PC-9 (cell line): ENCODE measurements at regions not wholly inside any gene's neighbourhood (a gene's known extent, or its start where the extent isn't known, plus 50 kb on each side); places are given as distances from the start of the nearest gene placed in this dataset.

ENCODE experiments used
- CTCF ChIP-seq: fragments of 200-600 bp; sonication (generic); conservative IDR thresholded peaks from 2 replicates; pipeline ENCODE4 v1.6.1; 2017; ENCODE audit warnings: mixed run types, antibody characterized with exemption, mild to moderate bottlenecking, moderate library complexity
- EZH2 ChIP-seq: fragments of 200-600 bp; sonication (generic); IDR thresholded peaks from 2 replicates; pipeline ENCODE4 v1.8.0; 2017; ENCODE audit warnings: antibody characterized with exemption, low read depth

GRCh38 chr15:93454788-93455187 is 365.8 kb upstream of the RGMA start:
- no peak for TF ChIP-seq EZH2
- no peak for TF ChIP-seq CTCF
